ENCODE measurements at regions not wholly inside any gene's neighbourhood (a gene's known extent, or its start where the extent isn't known, plus 50 kb on each side); places are given as distances from the start of the nearest gene placed in this dataset.

- TF ChIP-seq, protein P1, sequence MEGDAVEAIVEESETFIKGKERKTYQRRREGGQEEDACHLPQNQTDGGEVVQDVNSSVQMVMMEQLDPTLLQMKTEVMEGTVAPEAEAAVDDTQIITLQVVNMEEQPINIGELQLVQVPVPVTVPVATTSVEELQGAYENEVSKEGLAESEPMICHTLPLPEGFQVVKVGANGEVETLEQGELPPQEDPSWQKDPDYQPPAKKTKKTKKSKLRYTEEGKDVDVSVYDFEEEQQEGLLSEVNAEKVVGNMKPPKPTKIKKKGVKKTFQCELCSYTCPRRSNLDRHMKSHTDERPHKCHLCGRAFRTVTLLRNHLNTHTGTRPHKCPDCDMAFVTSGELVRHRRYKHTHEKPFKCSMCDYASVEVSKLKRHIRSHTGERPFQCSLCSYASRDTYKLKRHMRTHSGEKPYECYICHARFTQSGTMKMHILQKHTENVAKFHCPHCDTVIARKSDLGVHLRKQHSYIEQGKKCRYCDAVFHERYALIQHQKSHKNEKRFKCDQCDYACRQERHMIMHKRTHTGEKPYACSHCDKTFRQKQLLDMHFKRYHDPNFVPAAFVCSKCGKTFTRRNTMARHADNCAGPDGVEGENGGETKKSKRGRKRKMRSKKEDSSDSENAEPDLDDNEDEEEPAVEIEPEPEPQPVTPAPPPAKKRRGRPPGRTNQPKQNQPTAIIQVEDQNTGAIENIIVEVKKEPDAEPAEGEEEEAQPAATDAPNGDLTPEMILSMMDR (IDR thresholded peaks at IDR 0.05): no peak
- no peak for TF ChIP-seq POLR2AphosphoS5 (IDR thresholded peaks at IDR 0.05; ENCODE audit: insufficient read depth in 1 of 2, low read depth in 1 of 2)
These were observed 558.3 kb downstream of the PLCL1 start for GRCh38 chr2:198362740-198363139.
